NCI-H345 treated with DMSO at 0.1 percent for 48 hours (cell line): ENCODE measurements at regions not wholly inside any gene's neighbourhood (a gene's known extent, or its start where the extent isn't known, plus 50 kb on each side); places are given as distances from the start of the nearest gene placed in this dataset.
"Not testable (repeated sequence)": the region's sequence is repeated elsewhere in the genome, so short reads cannot be mapped to it uniquely, and the experiment has no call there.

Experiments
- DNase-seq: peaks from one replicate; lab custom pipeline; 2025; ENCODE audit not compliant: unreplicated experiment; lab: John Stamatoyannopoulos, UW

GRCh38 chr12:107607464-107608392 lies 77.9 kb upstream of the PWP1 start:
- DNase-seq, result peak; percentile 79

GRCh38 chr12:107608779-107609178 lies 76.8 kb upstream of the PWP1 start:
- not testable (repeated sequence) for DNase-seq

- no peak for DNase-seq
These were observed 75.4 kb upstream of the PWP1 start for GRCh38 chr12:107610021-107610859.

GRCh38 chr12:107612508-107612907 lies 73.1 kb upstream of the PWP1 start:
- DNase-seq, result no peak

GRCh38 chr12:107616941-107617340 lies 68.7 kb upstream of the PWP1 start:
- DNase-seq, result no peak

GRCh38 chr12:107618106-107618505 lies 67.5 kb upstream of the PWP1 start:
- DNase-seq, result no peak

- DNase-seq, result no peak
These were observed 65.8 kb upstream of the PWP1 start for GRCh38 chr12:107619831-107620230.

- no peak for DNase-seq
These were observed 63.6 kb upstream of the PWP1 start for GRCh38 chr12:107622001-107622400.

GRCh38 chr12:107624493-107624892 lies 61.1 kb upstream of the PWP1 start:
- DNase-seq, result no peak

- DNase-seq, result no peak
These were observed 53.9 kb upstream of the PWP1 start for GRCh38 chr12:107631715-107632114.

GRCh38 chr12:107632246-107632645 lies 53.4 kb upstream of the PWP1 start:
- DNase-seq, result no peak

- no peak for DNase-seq
These were observed 51.1 kb upstream of the PWP1 start for GRCh38 chr12:107634530-107634929.

GRCh38 chr12:107635139-107635538 lies 50.5 kb upstream of the PWP1 start:
- no peak for DNase-seq
